Activated naive CD8-positive, alpha-beta T cell treated with anti-CD3 and anti-CD28 coated beads for 36 hours (primary cell): ENCODE measurements at regions not wholly inside any gene's neighbourhood (a gene's known extent, or its start where the extent isn't known, plus 50 kb on each side); places are given as distances from the start of the nearest gene placed in this dataset.

Experiments used
- DNase-seq: peaks from one replicate; pipeline ENCODE4 v3.0.0; 2021
- H3K27ac Mint-ChIP-seq: one replicate; pipeline ENCODE4 v1.8.0; 2022; ENCODE audit warnings: mild to moderate bottlenecking, moderate library complexity, mixed read lengths
- H3K27me3 Mint-ChIP-seq: one replicate; pipeline ENCODE4 v1.8.0; 2022; ENCODE audit warnings: mild to moderate bottlenecking, mixed read lengths
- H3K36me3 Mint-ChIP-seq: one replicate; pipeline ENCODE4 v1.8.0; 2021; ENCODE audit warnings: mild to moderate bottlenecking, mixed read lengths
- H3K4me1 Mint-ChIP-seq: one replicate; pipeline ENCODE4 v1.8.0; 2021; ENCODE audit warnings: mixed read lengths
- H3K4me3 Mint-ChIP-seq: one replicate; pipeline ENCODE4 v1.8.0; 2022; ENCODE audit warnings: mild to moderate bottlenecking, moderate library complexity, mixed read lengths
- H3K9me3 Mint-ChIP-seq: one replicate; pipeline ENCODE4 v1.8.0; 2022; ENCODE audit warnings: mixed read lengths

- no peak overlapping the region for H3K4me3 Mint-ChIP-seq
- no peaks in the 10 kb centered on the region for H3K4me1 Mint-ChIP-seq
- H3K27ac Mint-ChIP-seq, result no peak overlapping the region
- DNase-seq, result no peak
- H3K27me3 Mint-ChIP-seq, result no peaks in the 10 kb centered on the region
- H3K9me3 Mint-ChIP-seq, result peaks cover 1% of the 10 kb centered on the region
- H3K36me3 Mint-ChIP-seq, result no peaks in the 10 kb centered on the region
Observed at GRCh38 chr5:152990649-152991048, 499.8 kb upstream of the GRIA1 start.

DNA sequence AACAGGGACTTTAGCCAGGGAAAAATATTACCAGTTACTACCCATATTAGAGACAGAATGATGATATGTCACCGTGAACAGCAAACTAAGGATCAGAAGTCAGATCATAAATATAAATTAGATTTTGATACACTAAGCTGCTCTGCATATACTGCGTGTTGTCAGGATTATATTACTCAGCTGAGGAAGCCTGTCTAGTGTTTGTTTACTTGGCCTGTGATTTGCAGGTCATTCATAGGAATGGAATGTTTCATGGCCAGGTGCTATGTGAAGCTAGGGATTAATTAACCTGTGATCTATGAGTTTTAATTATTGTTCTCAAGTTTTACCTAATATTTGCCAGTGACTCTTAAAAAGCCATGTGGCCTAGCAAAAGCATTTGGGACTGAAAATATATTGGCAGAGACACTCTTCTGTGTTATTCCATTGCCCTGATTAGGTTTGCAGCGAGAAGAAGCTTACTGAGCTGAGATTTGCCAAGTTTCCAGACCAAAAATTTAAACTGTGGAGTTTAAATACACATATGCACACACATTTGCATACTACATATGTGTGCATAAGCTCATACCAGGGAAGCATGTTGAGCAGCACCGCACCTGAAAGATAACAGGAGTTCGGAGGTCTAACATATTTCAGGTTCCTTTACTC, 496.3 kb upstream of the GRIA1 start:
- H3K4me3 Mint-ChIP-seq, result no peak overlapping the region
- no peaks in the 10 kb centered on the region for H3K36me3 Mint-ChIP-seq
- peaks cover 4% of the 10 kb centered on the region for H3K9me3 Mint-ChIP-seq
- H3K4me1 Mint-ChIP-seq, result no peaks in the 10 kb centered on the region
- no peak overlapping the region for H3K27ac Mint-ChIP-seq
- no peak for DNase-seq
- H3K27me3 Mint-ChIP-seq, result no peaks in the 10 kb centered on the region

DNA sequence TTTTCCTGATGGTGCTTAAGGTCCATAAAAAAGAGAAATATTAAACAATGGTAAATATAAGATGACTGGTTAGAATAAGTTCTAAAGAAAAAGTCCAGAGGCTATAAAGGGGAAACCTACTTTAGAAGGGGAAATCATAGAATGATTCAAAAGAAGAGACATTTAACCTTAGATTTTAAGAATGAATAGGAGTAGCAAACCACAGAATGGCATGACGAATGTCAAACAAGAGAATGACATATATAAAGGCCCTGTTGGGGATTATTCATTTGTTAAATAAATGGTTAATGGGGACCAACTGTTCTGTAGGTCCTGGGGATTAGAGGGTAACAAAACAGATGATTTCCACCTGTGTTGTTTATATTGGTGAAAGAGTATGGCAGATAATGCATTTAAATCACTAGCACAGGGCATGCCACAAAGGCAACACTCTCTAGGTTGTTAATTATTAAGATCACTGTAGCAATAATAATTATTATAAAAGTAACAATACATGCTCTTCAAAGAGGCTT, 495.2 kb upstream of the GRIA1 start:
- DNase-seq, result no peak
- Mint-ChIP-seq H3K27me3 (no peaks in the 10 kb centered on the region), H3K27ac (no peak overlapping the region), H3K36me3 (no peaks in the 10 kb centered on the region), H3K4me3 (no peak overlapping the region), H3K9me3 (peaks cover 4% of the 10 kb centered on the region), H3K4me1 (no peaks in the 10 kb centered on the region)

GRCh38 chr5:153005711-153006110, 484.8 kb upstream of the GRIA1 start:
- no peaks in the 10 kb centered on the region for H3K27me3 Mint-ChIP-seq

DNA sequence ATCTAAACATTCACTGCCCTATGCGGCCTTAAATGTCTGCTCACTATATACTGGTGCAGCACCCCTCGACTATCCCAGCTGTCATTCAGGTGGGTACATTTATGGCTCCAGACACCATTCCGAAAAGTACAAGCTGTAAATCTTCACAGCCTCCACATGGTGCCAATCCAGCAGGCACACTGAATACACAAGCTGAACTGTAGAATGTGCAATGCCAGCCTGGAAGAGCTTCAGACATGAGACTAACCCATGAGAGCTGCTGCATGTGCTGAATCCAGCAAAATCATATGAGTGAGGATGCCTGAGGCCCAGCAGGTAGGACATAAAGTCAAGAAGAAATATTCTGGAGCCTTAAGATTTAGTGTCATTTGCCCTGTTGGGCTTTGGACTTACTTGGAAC, 483.8 kb upstream of the GRIA1 start:
- H3K9me3 Mint-ChIP-seq, result peaks cover 10% of the 10 kb centered on the region
- H3K4me3 Mint-ChIP-seq, result no peak overlapping the region
- no peaks in the 10 kb centered on the region for H3K27me3 Mint-ChIP-seq

More at GRCh38 chr5:153005711-153006110, 484.8 kb upstream of the GRIA1 start:
- peaks cover 10% of the 10 kb centered on the region for H3K9me3 Mint-ChIP-seq
- H3K4me1 Mint-ChIP-seq, result no peaks in the 10 kb centered on the region
- DNase-seq, result no peak
- no peak overlapping the region for H3K4me3 Mint-ChIP-seq
- H3K27ac Mint-ChIP-seq, result no peak overlapping the region
- no peaks in the 10 kb centered on the region for H3K36me3 Mint-ChIP-seq

GRCh38 chr5:153014194-153014593, 476.3 kb upstream of the GRIA1 start:
- Mint-ChIP-seq H3K27ac (no peak overlapping the region), H3K9me3 (peaks cover 13% of the 10 kb centered on the region), H3K4me3 (no peak overlapping the region), H3K4me1 (no peaks in the 10 kb centered on the region), H3K36me3 (no peaks in the 10 kb centered on the region), H3K27me3 (no peaks in the 10 kb centered on the region)
- DNase-seq, result no peak

More for the DNA sequence above, 483.8 kb upstream of the GRIA1 start:
- no peak overlapping the region for H3K27ac Mint-ChIP-seq
- no peak for DNase-seq
- no peaks in the 10 kb centered on the region for H3K36me3 Mint-ChIP-seq
- H3K4me1 Mint-ChIP-seq, result no peaks in the 10 kb centered on the region

DNA sequence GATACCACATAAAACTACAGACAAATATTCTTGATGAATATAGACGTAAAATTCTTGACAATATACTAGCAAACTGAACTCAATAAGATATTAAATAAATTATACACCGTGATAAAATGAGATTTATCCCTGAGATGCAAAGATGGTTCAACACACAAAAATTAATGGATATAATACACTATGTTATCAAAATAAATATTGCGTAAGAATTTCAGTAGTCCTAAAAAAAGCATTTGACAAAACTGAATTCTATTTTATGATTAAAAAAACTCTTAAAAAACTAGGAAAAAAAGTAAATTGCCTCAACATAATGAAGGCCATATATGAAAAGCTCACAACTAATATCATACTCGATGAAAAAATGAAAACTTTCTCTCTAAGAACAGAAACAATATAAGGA, 472.3 kb upstream of the GRIA1 start:
- Mint-ChIP-seq H3K36me3 (no peaks in the 10 kb centered on the region), H3K9me3 (peaks cover 23% of the 10 kb centered on the region), H3K4me3 (no peak overlapping the region), H3K4me1 (no peaks in the 10 kb centered on the region), H3K27ac (no peak overlapping the region), H3K27me3 (no peaks in the 10 kb centered on the region)
- DNase-seq, result no peak

DNA sequence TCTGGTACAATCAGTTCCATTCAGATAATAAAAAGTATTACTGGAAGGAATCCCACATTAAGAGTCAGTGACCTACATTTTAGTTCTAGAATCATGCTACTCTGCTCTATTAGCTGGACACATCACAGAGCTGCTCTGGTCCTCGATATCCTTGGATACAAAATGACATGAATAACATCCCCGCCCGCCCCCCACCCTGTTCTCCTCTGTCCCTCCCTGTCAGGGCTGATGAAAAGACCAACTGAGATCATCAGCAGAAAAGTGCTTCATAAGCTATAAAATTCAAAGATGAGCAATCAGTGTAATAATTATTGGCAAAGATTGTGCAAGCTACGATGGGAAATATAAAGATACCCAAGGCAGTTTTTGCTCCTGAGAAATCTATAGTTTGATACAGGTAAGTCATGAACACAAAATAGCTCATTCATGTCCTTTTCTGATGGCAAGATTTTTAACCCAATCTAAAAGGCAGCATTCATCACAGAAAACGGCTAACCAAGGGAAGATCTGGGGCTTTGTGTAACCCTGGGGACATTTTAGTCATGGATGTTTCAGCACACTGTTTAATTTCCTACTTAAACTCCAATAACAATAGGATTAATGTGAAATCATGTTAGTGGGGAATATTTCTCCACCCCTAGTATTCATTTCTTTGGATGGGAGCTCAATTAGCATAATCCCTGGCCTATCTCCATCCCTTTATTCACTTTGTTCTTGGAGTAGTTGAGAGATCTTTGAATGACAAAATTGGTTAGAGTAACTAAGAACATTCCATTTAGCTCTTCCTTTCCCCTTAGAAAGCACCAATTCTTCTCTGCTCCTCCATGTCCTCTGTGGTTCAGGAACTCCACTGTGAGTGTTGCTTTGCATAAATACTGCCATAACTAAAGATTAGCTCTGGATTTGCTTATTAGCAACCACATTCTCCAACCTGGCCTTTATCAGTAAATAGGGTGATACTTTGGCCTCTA, 459.4 kb upstream of the GRIA1 start:
- Mint-ChIP-seq H3K9me3 (peaks cover 7% of the 10 kb centered on the region), H3K27ac (no peak overlapping the region), H3K36me3 (no peaks in the 10 kb centered on the region)

DNA sequence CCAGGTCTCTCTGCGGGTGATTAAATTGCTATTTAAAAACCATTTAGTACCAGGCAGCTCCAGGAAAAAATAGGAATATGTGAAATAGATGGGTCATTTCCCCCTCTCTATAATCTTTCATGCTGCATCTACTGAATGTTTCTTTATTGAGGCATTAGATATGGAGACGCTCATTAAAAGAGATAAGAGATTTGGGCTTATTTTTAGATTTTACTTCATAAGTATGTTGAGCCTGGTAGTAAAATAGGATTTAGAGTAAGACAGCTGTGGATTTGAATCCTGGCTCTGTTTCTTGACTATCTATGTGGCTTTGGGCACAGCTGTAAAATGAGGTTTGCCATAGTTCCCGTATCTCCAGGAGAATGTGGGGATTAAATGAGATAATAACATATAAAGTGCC, 451.0 kb upstream of the GRIA1 start:
- Mint-ChIP-seq H3K27me3 (no peaks in the 10 kb centered on the region), H3K4me1 (no peaks in the 10 kb centered on the region), H3K27ac (no peak overlapping the region), H3K36me3 (no peaks in the 10 kb centered on the region), H3K9me3 (peaks cover 12% of the 10 kb centered on the region), H3K4me3 (no peak overlapping the region)
- no peak for DNase-seq

More for the DNA sequence above, 459.4 kb upstream of the GRIA1 start:
- H3K4me3 Mint-ChIP-seq, result no peak overlapping the region
- no peak for DNase-seq
- no peaks in the 10 kb centered on the region for H3K4me1 Mint-ChIP-seq
- no peaks in the 10 kb centered on the region for H3K27me3 Mint-ChIP-seq

DNA sequence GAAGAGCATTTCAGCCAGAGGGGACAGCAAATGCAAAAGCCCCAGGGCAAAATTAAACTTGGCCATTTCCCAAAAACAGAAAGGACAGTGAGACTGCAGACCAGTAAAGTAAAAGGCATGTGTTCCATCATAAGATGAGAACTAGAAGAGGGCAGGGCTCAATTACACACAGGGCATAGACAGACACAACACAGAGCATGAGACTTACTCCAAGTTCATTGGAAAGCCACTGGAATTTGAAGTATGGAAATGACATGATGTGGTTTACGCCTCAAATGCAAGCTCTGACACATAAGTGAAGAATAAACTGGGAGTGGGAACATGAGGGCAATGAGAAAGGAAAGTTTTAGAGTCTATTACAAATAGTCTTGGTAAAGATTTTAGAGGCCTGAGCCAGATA, 446.6 kb upstream of the GRIA1 start:
- H3K4me1 Mint-ChIP-seq, result no peaks in the 10 kb centered on the region
- peaks cover 12% of the 10 kb centered on the region for H3K9me3 Mint-ChIP-seq
- no peaks in the 10 kb centered on the region for H3K36me3 Mint-ChIP-seq
- H3K4me3 Mint-ChIP-seq, result no peak overlapping the region
- no peak overlapping the region for H3K27ac Mint-ChIP-seq
- DNase-seq, result no peak
- H3K27me3 Mint-ChIP-seq, result no peaks in the 10 kb centered on the region

GRCh38 chr5:153050496-153051179, 439.8 kb upstream of the GRIA1 start:
- Mint-ChIP-seq H3K27ac (no peak overlapping the region), H3K27me3 (no peaks in the 10 kb centered on the region), H3K36me3 (no peaks in the 10 kb centered on the region), H3K4me3 (no peak overlapping the region), H3K4me1 (no peaks in the 10 kb centered on the region), H3K9me3 (peaks cover 5% of the 10 kb centered on the region)
- no peak for DNase-seq

DNA sequence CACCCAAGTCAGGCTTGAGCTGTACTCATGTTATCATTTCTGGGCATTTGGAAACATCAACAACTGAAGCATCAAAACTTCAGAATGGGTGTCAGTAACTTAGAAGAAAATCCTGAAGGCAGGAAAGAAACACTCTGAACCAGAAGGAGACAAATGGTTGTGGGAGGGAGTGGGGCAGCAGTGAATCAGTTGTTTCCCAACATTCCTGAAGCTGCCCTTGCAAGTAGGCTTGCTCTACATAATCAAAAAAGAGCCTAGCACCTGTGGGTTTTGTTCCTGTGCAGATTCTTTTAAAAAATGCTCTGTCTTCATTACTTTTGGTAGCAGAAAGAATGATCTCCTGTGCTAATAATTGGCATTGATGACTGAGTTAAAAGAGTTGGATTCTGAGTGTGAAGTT, 424.2 kb upstream of the GRIA1 start:
- no peak for DNase-seq
- Mint-ChIP-seq H3K9me3 (peaks cover 2% of the 10 kb centered on the region), H3K36me3 (no peaks in the 10 kb centered on the region), H3K4me3 (no peak overlapping the region), H3K27me3 (no peaks in the 10 kb centered on the region), H3K27ac (no peak overlapping the region), H3K4me1 (no peaks in the 10 kb centered on the region)

GRCh38 chr5:153067869-153068268, 422.6 kb upstream of the GRIA1 start:
- Mint-ChIP-seq H3K27ac (no peak overlapping the region), H3K4me1 (no peaks in the 10 kb centered on the region), H3K9me3 (peaks cover 2% of the 10 kb centered on the region), H3K36me3 (no peaks in the 10 kb centered on the region), H3K4me3 (no peak overlapping the region), H3K27me3 (no peaks in the 10 kb centered on the region)
- no peak for DNase-seq

DNA sequence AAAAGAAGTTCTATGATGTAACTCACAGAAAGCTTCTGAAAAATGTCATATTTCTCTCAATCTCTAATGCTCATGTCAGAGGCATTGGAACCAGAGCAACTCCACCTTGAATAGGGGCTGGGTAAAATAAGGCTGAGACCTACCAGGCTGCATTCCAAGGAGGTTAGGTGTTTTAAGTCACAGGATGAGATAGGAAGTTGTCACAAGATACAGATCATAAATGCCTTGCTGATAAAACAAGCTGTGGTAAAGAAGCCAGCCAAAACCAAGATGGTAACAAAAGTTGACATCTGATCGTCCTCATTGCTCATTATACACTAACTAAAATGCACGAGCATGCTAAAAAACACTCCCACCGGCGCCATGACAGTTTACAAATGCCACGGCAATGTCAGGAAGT, 411.1 kb upstream of the GRIA1 start:
- no peak for DNase-seq
- no peak overlapping the region for H3K27ac Mint-ChIP-seq
- no peak overlapping the region for H3K4me3 Mint-ChIP-seq
- no peaks in the 10 kb centered on the region for H3K36me3 Mint-ChIP-seq
- no peaks in the 10 kb centered on the region for H3K27me3 Mint-ChIP-seq
- H3K9me3 Mint-ChIP-seq, result peaks cover 4% of the 10 kb centered on the region
- no peaks in the 10 kb centered on the region for H3K4me1 Mint-ChIP-seq

DNA sequence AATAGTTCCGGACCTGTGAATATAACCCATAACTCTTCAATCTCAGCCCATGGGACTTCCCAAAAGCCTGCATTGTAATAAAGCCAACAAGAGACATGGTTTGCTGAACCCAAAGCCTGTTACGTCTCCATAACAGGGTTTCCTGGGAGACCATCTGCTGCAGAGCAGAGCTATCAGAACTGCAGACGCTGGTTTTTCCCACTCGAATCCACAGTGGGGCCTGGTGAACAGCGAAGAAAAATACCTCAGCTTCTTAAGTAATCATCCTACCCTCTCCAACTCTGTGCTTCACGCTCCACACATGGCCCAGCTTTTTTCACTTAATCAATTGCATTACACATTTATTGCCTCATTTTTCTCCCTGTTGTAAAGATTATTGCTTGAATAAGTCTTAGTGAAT, 409.5 kb upstream of the GRIA1 start:
- Mint-ChIP-seq H3K36me3 (no peaks in the 10 kb centered on the region), H3K27ac (no peak overlapping the region), H3K4me1 (no peaks in the 10 kb centered on the region)

More for the DNA sequence above, 409.5 kb upstream of the GRIA1 start:
- no peak overlapping the region for H3K4me3 Mint-ChIP-seq
- DNase-seq, result no peak
- peaks cover 4% of the 10 kb centered on the region for H3K9me3 Mint-ChIP-seq
- H3K27me3 Mint-ChIP-seq, result no peaks in the 10 kb centered on the region
